Inflammatory macrophage (primary cell): ENCODE measurements at regions not wholly inside any gene's neighbourhood (a gene's known extent, or its start where the extent isn't known, plus 50 kb on each side); places are given as distances from the start of the nearest gene placed in this dataset.
"Not testable (repeated sequence)": the region's sequence is repeated elsewhere in the genome, so short reads cannot be mapped to it uniquely, and the experiment has no call there.

ENCODE experiments used
- DNase-seq, 2 donors: peaks; one replicate each; pipeline ENCODE4 v3.0.0-alpha.2; 2020 to 2022

- DNase-seq, result no peak
These were observed 50.8 kb upstream of the PRSS1 start for GRCh38 chr7:142698429-142698828.

- no peak for DNase-seq
These were observed 52.0 kb upstream of the PRSS1 start for GRCh38 chr7:142697270-142697669.

GRCh38 chr7:142696456-142697179 lies 52.7 kb upstream of the PRSS1 start:
- no peak for DNase-seq

- no peak for DNase-seq
These were observed 55.4 kb upstream of the PRSS1 start for GRCh38 chr7:142693911-142694310.

- no peak for DNase-seq
These were observed 58.6 kb upstream of the PRSS1 start for GRCh38 chr7:142690554-142691182.

DNA sequence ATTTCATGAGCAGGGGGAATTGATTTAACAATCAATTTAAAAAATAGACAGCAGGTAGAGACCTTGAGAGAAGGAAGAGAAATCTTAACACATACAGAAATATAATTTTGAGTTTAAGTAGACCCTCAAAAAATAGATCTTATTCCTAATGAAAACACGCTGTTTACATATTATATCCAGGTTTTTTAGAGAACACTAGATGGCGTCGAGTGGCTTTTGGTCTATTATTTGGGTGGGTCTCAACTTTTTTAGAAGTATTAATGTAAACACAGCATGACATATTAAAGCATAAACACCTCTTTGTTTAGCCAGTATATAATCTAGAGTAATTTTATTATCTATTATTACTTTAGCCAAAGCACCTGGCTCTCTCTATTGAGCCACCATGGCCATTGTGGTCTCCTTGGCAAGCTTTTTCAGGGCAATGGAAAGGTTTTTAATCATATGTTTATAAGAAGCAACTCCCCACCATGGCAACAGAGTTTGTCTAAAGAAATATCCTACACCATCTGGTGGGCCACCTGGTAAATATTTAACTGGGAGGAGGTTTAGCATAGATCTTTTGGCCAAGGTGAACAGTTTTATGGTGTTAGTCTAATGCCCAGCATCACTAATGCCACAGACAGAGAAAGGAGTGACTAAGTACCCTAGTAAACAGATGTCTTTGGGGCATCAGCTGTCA lies 59.7 kb upstream of the PRSS1 start:
- no peak for DNase-seq

- DNase-seq, result no peak
These were observed 63.3 kb upstream of the PRSS1 start for GRCh38 chr7:142685877-142686508.

- DNase-seq, result no peak
These were observed 67.8 kb upstream of the PRSS1 start for GRCh38 chr7:142681314-142682092.

GRCh38 chr7:142671506-142671905 lies 77.8 kb upstream of the PRSS1 start:
- DNase-seq, result no peak

DNA sequence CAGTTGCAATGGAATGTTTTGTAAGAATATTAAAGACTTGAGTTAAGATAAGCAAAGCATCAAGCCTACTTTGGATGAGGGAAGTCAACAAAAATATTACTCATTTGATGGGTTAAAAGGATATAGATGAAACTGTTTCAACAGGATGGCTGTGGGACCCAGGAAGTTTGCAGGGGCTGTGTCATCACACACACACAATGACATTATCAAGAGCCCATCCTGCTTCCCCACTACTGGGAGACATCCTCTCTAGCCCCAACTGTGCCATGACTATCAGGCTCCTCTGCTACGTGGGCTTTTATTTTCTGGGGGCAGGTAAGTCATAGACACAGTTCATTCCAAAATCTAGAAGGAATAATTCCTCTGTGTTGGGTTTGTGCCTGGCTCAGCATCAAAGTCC lies 78.8 kb upstream of the PRSS1 start:
- DNase-seq, result peak in 1 of 2 donors; percentile 11

DNA sequence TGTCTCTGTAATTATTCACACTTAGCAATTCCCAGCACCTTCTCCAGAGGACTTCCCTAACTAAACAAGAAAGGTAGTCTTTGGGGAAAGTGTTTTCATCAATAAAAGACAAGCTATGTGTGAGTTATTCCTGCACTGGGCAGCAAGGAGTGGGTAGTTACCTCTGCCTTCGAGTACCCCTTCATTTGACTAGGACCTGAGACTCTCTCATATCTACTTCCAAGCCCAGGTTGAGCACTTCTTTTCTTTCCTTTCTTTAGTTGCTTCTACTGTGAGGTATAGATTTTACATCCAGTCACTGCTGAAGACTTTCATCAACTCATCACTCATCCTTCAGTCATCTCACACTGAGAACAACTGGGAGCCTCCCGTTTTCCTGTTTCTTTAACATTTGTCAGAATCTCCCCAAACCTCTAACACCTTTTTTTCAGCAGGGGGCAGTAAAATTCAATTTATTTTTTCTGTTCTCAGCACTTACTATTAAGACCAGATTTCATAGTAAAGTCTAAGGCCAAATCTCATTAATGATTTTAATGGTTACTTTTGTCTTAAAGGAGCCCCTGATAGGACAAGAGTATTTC lies 80.1 kb upstream of the PRSS1 start:
- DNase-seq, result no peak

DNA sequence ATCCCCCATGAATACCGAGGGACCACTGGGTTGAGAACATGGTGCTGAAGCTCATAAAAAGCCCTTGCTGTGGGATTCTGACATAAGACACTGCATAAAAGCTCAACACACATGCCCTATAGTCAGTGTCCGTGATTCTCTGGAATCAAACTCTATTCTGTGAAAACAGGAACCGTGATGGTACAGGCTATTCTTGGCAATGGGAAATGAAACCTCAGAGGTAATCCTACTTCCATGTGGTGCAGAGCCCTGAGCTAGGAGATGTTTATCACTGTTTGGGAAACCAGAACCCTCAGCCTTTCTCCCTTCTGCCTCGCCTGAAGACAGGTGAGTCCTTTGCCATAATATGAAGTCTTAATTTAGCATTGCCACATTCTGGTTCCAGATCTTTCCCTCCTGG lies 80.8 kb upstream of the PRSS1 start:
- DNase-seq, result peak; percentile 67 to 68

DNA sequence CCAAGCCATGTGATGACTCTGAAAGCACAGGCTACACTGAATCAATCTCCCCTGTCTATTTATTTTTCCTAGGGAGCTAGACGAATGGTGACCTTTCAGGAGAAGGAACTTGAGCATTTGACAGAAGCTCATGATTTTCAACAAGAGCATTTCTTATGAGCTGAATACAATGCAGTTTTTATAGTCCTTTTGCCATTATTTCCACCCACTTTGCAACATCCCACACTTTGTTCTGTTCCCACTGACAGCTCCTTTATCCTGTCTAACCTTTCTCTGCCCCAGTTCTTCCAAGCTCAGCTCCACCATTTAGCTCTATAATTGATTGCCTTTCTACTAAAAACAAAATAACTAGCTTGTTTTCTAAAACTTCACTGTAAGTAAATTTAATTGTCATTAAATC lies 91.9 kb upstream of the PRSS1 start:
- DNase-seq, result no peak

DNA sequence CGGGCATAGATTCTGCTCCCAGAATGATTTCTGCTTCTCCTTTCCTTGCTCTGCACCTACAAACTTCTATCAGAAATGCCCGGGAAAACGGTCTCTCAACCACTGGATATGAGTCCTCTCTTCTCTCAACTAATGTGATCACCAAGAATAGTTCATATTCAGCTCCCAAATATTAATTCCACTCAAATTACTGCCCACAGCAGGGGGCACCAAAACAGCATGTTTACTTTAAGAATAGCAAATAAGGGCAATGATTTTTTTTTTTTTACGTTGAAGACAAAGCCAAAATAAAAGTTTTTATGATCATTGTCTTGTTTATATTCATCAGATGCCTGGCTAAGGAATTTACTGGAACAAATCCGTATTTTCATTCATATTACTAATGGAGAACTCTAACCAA lies 94.9 kb upstream of the PRSS1 start:
- DNase-seq, result peak; percentile 18 to 24

GRCh38 chr7:142647749-142648148 lies 101.5 kb upstream of the PRSS1 start:
- DNase-seq, result no peak

DNA sequence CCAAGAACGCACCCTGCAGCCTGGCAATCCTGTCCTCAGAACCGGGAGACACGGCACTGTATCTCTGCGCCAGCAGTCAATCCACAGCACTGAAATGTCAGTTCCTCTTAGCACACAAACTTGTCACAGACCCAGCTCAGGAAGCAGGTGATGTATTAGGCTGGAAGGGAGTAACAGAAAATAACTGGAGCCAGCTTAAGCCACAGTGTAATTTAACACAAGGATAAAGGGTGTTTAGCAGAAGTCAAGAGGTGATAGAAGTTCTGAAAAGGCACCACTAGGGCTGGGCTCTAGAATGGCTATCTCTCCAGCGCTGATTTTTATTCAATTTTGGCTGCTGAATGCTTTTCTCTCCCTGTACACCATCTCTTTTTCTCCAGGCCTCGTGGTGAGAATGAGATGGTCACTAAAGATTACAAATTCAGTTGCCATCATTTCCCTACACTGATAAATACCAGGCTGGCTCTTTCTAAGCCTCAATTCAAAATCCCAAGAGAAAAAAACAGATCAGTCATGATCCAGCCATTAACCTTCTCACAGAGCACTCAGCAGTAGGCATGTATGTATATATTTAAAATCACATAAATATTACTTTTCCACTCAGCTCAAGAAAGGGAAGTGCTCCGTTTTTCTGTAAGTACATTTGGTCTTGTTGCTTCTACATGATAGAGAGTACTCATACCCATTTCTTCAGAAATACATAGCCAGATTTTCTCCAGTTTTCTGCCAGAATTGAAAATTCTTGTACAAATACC lies 102.7 kb upstream of the PRSS1 start:
- peak in 1 of 2 donors; percentile 19 for DNase-seq

DNA sequence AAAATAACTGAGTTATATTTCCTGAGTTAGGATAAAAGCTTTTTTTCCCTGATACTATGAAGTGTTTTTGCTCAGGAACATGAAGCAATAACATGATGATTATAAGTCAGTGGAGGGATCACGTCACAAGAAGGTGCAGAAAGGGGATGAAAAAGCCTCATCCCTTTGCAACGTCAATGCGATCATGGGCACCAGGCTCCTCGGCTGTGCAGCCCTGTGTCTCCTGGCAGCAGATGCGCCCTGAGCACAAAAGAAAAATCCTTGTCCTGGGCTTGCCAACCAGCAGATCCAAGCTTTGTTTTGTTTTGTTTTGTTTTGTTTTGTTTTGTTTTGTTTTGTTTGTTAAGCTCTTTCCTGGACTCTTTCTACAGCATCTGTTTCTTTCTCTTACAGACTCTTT lies 103.5 kb upstream of the PRSS1 start:
- DNase-seq, result no peak

- DNase-seq, result no peak
These were observed 107.0 kb upstream of the PRSS1 start for GRCh38 chr7:142642316-142642715.

DNA sequence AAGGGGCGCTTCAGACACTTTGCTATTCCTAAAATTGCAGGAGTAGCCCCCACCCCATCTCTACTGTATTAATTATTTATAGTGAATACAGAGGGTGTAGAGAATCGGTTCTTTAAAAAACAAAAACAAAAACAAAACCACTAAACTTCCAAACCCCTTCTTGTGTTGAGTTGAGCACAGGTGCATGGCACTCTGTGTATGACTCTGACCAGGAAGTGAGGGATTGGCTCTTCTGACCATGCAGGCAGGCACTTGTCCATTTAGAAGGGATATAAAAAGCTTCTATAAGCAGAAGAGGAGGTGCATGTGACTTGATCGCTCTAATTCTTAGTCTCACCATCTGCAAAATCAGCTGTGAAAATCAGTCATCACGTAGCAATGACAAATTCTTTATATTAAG lies 108.0 kb upstream of the PRSS1 start:
- DNase-seq, result not testable (repeated sequence)

DNA sequence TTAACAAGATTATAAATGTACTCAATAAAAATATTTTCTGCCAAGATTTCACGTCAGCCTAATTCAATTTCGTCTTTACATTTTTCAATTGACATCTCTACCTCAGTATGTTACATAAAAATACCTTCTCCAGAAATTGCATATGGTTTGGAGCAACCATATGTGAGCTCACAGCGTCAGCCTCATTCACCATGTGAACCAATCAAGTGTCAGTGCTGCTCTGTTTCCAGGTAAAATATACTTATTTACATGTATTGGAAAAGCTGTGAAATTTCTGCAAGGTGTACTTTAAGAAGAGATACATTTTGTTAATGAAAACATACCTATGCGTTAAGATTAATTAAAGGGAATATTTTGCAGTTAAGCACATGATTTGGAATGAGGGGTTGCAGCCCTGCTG lies 110.7 kb upstream of the PRSS1 start:
- no peak for DNase-seq

DNA sequence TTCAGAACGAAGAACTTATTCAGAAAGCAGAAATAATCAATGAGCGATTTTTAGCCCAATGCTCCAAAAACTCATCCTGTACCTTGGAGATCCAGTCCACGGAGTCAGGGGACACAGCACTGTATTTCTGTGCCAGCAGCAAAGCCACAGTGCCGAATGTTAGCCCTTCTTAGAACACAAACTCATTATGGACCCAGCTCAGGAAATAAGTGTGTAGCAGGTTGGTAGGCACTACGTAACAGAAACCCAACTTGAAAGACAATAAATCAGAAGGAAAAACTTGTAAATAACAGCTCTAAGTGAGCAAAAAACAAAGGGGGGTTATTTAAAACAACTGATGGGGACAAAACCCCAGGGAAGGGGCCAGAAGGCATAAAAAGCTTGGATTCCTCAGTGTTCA lies 112.0 kb upstream of the PRSS1 start:
- DNase-seq, result no peak

DNA sequence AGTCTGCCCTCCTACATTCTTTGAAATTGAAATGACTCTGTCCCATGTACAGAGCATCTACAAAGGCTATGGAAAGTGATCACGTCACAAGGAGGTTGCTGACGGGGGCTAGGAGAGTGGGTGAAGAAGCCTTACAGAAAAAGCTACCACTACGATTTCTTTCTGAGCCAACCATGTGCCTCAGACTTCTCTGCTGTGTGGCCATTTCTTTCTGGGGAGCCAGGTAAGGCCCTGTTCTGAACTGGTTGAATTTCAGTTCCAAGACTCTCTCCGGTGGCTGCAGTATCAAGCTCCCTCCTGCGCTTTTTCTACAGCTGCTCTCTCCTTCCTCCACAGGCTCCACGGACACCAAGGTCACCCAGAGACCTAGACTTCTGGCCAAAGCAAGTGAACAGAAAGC lies 112.5 kb upstream of the PRSS1 start:
- no peak for DNase-seq
